HG03571 (cell line): ENCODE measurements at regions not wholly inside any gene's neighbourhood (a gene's known extent, or its start where the extent isn't known, plus 50 kb on each side); places are given as distances from the start of the nearest gene placed in this dataset.
"Not testable (repeated sequence)": the region's sequence is repeated elsewhere in the genome, so short reads cannot be mapped to it uniquely, and the experiment has no call there.

Experiments
- ATAC-seq: cut with Tn5 transposase; IDR thresholded peaks from one replicate; pipeline ENCODE4 v1.9.1; 2021; ENCODE audit not compliant: unreplicated experiment

GRCh38 chr5:34551911-34552433 is 104.2 kb upstream of the RAI14 start:
- ATAC-seq = no peak

GRCh38 chr5:34552686-34553085 is 103.4 kb upstream of the RAI14 start:
- no peak for ATAC-seq

- ATAC-seq = no peak
Observed at GRCh38 chr5:34553581-34553980, 102.5 kb upstream of the RAI14 start.

- no peak for ATAC-seq
Observed at GRCh38 chr5:34554641-34555040, 101.5 kb upstream of the RAI14 start.

- no peak for ATAC-seq
Observed at GRCh38 chr5:34555699-34556508, 100.2 kb upstream of the RAI14 start.

GRCh38 chr5:34556509-34556782 is 99.7 kb upstream of the RAI14 start:
- ATAC-seq = no peak

- ATAC-seq = not testable (repeated sequence)
Observed at GRCh38 chr5:34561581-34561980, 94.5 kb upstream of the RAI14 start.

- no peak for ATAC-seq
Observed at GRCh38 chr5:34562791-34563190, 93.3 kb upstream of the RAI14 start.

- no peak for ATAC-seq
Observed at GRCh38 chr5:34563269-34563668, 92.9 kb upstream of the RAI14 start.

GRCh38 chr5:34563931-34564709 is 92.0 kb upstream of the RAI14 start:
- no peak for ATAC-seq

- no peak for ATAC-seq
Observed at GRCh38 chr5:34564710-34565235, 91.4 kb upstream of the RAI14 start.

GRCh38 chr5:34570143-34570542 is 86.0 kb upstream of the RAI14 start:
- ATAC-seq = no peak

- ATAC-seq = no peak
Observed at GRCh38 chr5:34570721-34571676, 85.1 kb upstream of the RAI14 start.

GRCh38 chr5:34571677-34572041 is 84.5 kb upstream of the RAI14 start:
- no peak for ATAC-seq

- no peak for ATAC-seq
Observed at GRCh38 chr5:34574936-34575467, 81.1 kb upstream of the RAI14 start.

GRCh38 chr5:34576891-34577666 is 79.0 kb upstream of the RAI14 start:
- ATAC-seq = no peak

- ATAC-seq = no peak
Observed at GRCh38 chr5:34578962-34579361, 77.2 kb upstream of the RAI14 start.

GRCh38 chr5:34580983-34581382 is 75.1 kb upstream of the RAI14 start:
- ATAC-seq = no peak

- ATAC-seq = no peak
Observed at GRCh38 chr5:34582371-34582770, 73.8 kb upstream of the RAI14 start.

- ATAC-seq = no peak
Observed at GRCh38 chr5:34583167-34583566, 73.0 kb upstream of the RAI14 start.
